GM19397 (cell line): ENCODE measurements at regions not wholly inside any gene's neighbourhood (a gene's known extent, or its start where the extent isn't known, plus 50 kb on each side); places are given as distances from the start of the nearest gene placed in this dataset.
"Not testable (repeated sequence)": the region's sequence is repeated elsewhere in the genome, so short reads cannot be mapped to it uniquely, and the experiment has no call there.

Experiments
- ATAC-seq: cut with Tn5 transposase; IDR thresholded peaks from one replicate; pipeline ENCODE4 v1.9.1; 2021; ENCODE audit warnings: mild to moderate bottlenecking, moderate library complexity; ENCODE audit not compliant: unreplicated experiment

DNA sequence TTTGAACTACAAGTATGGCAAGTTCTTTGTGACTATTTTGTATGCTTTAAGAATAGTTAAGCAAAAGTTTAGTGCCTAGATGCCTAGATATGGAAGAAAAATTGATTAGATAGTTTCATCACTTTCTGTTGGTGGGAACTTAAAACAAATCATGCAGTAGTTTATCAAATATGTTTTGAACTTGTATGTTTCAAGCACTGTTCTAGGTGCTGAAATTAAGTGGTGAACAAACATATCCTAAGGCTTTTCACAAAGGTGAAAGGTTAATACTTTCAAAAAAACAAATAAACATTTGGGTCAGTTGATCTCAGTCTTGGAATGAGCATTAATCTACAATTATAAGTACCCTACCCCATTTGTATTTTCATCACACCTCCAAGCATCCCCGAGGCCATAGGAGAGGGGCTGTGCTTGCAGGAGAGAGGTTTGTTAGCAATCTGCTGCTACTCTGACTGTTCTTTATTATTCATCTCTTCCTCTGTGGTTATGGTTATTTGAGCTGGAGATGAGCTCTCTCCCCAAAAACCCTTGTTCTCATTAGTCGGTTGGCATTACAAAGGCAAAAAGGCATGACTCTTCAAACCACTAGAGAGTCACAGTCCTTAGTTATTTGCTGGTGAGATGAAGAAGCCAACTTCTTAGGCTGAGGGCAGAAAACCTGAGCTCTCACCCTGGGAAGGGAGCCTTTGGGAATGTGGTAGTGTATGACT is 103.9 kb upstream of the FHL2 start:
- ATAC-seq: no peak

GRCh38 chr2:105498281-105498846 is 99.5 kb upstream of the FHL2 start:
- no peak for ATAC-seq

DNA sequence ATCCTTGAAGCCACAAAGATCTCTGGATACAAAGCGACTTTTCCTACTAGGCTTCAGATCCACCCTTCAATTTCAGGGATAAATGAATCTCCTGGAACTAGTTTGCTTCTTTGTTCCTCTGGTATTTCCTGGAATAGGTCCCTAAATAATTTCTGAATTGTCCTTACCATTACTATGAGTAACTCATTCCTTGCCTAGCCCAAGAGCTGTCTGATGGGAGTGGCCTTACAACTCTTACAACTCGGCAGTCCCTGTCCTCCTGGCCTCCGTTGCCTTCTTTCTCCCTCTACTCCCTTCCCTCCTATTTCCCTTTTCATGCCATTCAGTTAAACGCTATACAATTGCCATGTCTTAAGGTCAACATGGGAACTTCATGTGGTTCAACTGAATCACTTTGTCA is 98.2 kb upstream of the FHL2 start:
- no peak for ATAC-seq

DNA sequence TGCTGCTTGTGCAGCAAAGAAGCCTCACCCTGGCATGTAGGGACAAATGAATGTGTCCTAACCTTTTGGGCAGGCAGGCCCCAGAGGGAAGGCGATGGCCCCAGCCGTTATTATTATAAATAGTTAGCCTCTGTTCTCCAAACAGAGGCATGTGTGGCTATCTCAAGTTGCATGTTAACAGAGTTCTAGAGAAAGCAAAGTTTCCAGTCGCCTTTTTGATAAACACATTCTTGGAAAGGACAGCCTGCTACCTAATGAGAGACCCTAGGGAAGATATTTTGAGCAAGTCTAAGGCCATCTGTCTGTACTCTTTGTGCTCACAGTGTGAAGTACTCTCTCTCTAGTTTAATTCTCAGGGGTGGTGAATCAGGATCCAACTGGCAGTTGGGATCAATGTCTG is 97.4 kb upstream of the FHL2 start:
- ATAC-seq: no peak

GRCh38 chr2:105494683-105495425 is 96.0 kb upstream of the FHL2 start:
- no peak for ATAC-seq

DNA sequence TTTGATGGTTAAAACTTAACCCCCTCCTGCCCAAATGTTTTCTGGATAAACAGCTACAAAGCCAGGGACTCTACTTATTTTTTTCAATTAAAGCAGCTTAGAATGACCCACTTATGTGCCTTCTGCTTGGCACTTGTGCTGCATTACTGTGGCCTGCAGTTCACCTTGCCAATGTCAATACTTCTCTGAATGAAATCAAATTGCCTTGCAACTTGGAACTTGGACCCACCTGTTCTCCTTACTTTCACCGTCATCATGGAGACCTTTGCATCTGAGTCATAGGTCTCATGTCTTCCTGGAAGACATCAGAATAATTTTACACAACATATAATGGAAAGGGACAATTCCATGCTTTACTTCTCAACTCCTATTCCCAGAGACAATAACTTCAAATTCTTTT is 92.1 kb upstream of the FHL2 start:
- ATAC-seq: no peak

DNA sequence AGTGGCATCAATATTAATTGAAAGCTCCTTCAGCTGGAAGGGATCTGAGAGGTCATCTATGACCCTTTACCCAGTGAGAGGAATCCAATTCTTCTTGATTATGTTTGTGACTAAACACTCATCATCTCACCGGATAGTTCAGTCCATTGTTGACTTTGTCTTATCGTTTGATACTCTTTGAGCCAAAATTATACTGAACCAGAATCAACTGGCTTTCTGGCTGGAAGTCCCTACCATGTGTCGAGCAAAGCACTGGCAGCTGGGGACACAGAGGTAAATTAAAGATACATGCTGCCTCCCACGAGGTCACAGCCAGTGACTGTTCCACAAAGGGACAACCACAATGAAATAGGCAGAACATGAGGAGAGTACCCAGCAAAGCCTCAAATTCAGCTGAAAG is 91.4 kb upstream of the FHL2 start:
- no peak for ATAC-seq

- ATAC-seq: no peak
Observed at GRCh38 chr2:105489168-105489878, 90.5 kb upstream of the FHL2 start.

DNA sequence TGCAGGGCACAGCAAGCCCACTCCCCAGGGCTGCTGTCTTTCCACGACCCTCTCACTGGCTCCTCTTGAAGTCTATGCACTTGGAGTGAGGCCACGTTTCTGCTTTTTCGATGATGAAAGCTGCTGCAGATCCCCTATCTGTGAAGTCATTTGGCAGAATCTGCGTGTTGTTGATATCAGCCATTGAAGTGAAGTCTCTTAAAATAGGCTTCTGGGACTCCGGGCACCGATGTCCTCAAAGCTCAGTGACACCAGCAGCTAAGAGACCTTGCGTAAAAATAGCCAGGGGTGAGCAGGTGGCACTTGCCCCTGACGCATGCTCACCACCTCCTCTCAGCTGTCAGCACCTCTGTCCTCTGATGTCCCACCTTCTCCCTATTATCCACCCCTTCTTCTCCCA is 89.4 kb upstream of the FHL2 start:
- no peak for ATAC-seq

- no peak for ATAC-seq
Observed at GRCh38 chr2:105487142-105488069, 88.6 kb upstream of the FHL2 start.

DNA sequence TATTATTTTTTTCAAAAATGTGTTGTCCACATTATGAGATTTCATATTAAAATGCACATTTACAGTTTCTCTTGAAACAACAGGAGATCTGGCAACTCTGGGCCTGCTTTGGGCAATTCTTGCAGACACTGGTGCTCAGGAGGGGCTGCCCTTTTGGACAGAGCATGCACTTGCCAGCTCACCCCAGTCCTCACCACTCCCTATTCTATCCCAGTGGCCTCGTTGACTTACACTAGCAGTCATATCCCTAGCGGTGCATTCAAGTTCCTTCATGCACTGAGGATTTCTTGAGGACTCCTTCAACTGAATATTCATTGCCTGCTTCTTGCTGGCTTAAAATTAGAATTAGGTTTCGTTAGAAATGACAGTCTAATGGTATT is 87.9 kb upstream of the FHL2 start:
- no peak for ATAC-seq

- no peak for ATAC-seq
Observed at GRCh38 chr2:105478670-105479069, 79.8 kb upstream of the FHL2 start.

GRCh38 chr2:105477050-105477620 is 78.3 kb upstream of the FHL2 start:
- ATAC-seq: not testable (repeated sequence)

DNA sequence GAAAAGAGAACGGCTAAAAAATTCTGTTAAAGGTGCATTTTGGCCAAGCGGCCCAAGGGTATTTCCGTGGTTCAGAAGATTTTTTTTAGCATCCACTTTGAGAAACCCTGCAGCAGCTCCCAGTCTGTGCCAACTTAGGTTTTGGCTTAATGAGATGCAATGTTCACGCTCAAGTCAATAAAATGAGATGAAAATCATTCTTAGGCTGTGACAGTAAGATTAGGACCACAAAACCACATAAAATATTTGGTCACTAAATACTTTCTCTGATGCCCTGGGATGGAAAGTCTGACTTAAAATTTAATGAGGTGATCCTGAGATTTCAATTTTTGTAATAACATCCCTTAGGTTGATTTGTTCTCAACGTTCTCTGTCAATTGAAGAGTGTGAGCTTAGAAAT is 74.2 kb upstream of the FHL2 start:
- ATAC-seq: no peak

- no peak for ATAC-seq
Observed at GRCh38 chr2:105470979-105471378, 72.1 kb upstream of the FHL2 start.

DNA sequence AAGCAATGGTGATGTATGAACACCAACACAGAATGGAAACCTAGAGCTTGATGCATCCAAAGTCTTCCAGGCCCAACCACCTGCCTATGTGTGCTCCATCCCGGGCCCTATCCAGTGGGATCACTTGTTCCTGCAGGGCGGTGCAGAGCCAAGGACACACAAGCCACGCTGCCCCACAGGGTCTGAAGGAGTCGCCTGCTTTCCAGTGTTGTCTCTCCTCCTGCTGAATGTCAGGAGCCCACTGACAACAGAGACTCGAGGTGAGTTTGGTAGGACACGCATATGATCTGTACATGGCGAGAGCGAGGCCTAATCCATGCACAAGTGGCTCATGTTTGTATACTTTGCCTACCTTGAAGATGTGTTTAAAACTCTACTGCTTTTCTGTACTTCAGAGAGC is 70.9 kb upstream of the FHL2 start:
- ATAC-seq: no peak

DNA sequence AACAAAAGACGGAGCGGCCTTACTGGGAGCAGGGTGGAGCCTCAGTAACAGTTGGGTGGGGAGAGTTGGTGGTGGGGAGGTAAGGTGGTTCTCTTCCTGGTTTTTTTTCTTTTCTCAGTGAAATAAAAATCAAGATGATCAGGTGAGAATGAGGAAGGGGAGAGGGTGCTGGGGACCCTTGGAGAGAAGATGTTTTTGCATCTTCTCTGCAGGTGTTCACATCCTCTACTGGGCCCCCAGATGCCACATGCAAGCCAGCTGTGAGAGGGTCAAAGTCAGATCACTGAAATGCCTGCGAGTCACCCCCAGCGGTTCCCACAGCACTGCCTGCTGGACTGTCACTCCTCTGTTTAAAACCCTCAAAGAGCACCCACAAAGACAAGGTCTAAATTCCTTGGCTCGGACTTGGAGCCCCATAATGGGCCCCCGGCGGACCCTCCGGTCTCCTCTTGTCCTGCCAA is 69.8 kb upstream of the FHL2 start:
- ATAC-seq: no peak

DNA sequence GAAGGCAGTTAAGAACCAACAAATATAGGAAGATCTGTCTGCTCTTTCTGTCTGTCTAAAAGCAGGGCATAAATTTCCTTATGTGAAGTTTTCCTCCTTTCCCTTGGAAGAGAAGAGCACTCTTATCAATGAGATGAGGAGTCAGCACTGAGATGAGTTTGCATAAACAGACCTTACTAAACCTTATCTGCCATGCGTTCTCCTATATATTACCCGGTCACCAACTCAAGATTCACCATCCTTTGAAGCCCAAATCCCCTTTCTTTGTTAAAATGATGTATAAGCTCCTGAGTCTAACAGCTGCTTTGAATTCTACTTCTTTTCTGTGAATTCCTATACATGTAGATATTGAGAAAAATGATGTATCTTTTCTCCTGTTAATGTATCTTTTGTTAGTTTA is 65.5 kb upstream of the FHL2 start:
- no peak for ATAC-seq

DNA sequence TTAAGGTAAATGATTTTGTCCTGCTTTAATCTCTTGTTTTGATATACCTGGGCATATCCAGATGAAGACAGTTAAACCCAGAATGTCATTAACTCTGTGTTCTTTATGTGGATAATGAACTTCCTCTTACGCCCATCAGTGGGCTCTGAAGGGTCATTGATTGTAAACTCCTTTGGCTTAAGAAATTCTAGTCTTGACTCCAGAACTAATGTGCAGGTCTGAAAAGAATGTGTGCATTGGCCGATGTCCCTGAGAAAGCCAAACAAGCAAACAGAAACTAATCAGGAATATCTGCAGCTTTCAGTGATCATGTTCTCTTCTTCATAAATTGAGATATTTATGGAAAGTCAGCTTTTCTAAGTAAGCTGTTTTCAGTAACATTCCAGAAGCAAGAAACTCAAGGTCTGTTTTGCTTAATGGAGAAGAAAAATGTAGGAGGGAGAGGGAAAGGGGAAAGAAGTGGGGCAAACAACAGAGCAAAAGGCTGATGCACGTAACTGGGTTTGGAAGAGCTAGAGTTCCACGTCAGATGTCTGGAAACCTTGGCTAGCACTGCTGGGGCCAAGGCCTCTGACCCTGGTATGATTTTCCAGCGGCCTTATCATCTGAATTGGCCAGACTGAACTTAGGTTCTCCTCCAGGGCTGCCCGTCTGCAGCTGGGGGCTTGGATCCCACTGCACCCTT is 61.3 kb upstream of the FHL2 start:
- ATAC-seq: no peak

- ATAC-seq: no peak
Observed at GRCh38 chr2:105458076-105458475, 59.2 kb upstream of the FHL2 start.
